Duodenal mucosa (tissue), 2 donors: ENCODE measurements at regions not wholly inside any gene's neighbourhood (a gene's known extent, or its start where the extent isn't known, plus 50 kb on each side); places are given as distances from the start of the nearest gene placed in this dataset.

Source experiments
- H3K27ac ChIP-seq: one replicate; pipeline ENCODE4 v1.7.0; 2013; ENCODE audit warnings: low read depth, low read length
- H3K27me3 ChIP-seq, 2 donors: one replicate each; pipeline ENCODE4 v1.7.0; 2013; ENCODE audit warnings: low read length in 2 of 2, control low read depth in 1 of 2; ENCODE audit not compliant: insufficient read depth in 2 of 2, control insufficient read depth in 1 of 2
- H3K36me3 ChIP-seq, 2 donors: one replicate each; pipeline ENCODE4 v1.7.0; 2013; ENCODE audit warnings: low read length in 2 of 2, control low read depth in 1 of 2; ENCODE audit not compliant: insufficient read depth in 2 of 2, control insufficient read depth in 1 of 2
- H3K4me1 ChIP-seq, 2 donors: one replicate each; pipeline ENCODE4 v1.7.0; 2013; ENCODE audit warnings: low read length in 2 of 2, control low read depth in 1 of 2; ENCODE audit not compliant: insufficient read depth in 2 of 2, control insufficient read depth in 1 of 2
- H3K4me3 ChIP-seq, 2 donors: one replicate each; pipeline ENCODE4 v1.7.0; 2013; ENCODE audit warnings: low read length in 2 of 2, low read depth in 1 of 2
- H3K9ac ChIP-seq, 2 donors: one replicate each; pipeline ENCODE4 v1.7.0; 2013; ENCODE audit warnings: low read length in 2 of 2, low read depth in 1 of 2
- H3K9me3 ChIP-seq, 2 donors: one replicate each; pipeline ENCODE4 v1.7.0; 2013; ENCODE audit warnings: low read length in 2 of 2, control low read depth in 1 of 2; ENCODE audit not compliant: control insufficient read depth in 1 of 2

GRCh38 chr14:61102549-61103466 lies 121.8 kb downstream of the SLC38A6 start:
- no peak overlapping the region for H3K27ac ChIP-seq
- H3K36me3 ChIP-seq: no peaks in the 10 kb centered on the region
- H3K9ac ChIP-seq: no peak overlapping the region
- no peak overlapping the region for H3K4me3 ChIP-seq
- H3K4me1 ChIP-seq: peaks cover 16 to 17% of the 10 kb centered on the region in 2 donors
- no peaks in the 10 kb centered on the region for H3K9me3 ChIP-seq
- H3K27me3 ChIP-seq: no peaks in the 10 kb centered on the region
